C4-2B (cell line): ENCODE measurements at regions not wholly inside any gene's neighbourhood (a gene's known extent, or its start where the extent isn't known, plus 50 kb on each side); places are given as distances from the start of the nearest gene placed in this dataset.

Experiments used
- CTCF ChIP-seq: fragments of 450-650 bp; conservative IDR thresholded peaks from 2 replicates; pipeline ENCODE4 v1.5.1; 2017; ENCODE audit warnings: mild to moderate bottlenecking
- ZFX ChIP-seq: fragments of 450-650 bp; IDR thresholded peaks from 2 replicates; pipeline ENCODE4 v1.6.1; 2017

- TF ChIP-seq CTCF: no peak
- no peak for TF ChIP-seq ZFX
Measured at GRCh38 chr4:22959483-22959882, 266.7 kb downstream of the GBA3 start.
